H9 (cell line): ENCODE measurements at regions not wholly inside any gene's neighbourhood (a gene's known extent, or its start where the extent isn't known, plus 50 kb on each side); places are given as distances from the start of the nearest gene placed in this dataset.

Experiments
- DNase-seq: peaks from one replicate; pipeline ENCODE4 v3.0.0-alpha.2; 2017
- H2AFZ ChIP-seq: one replicate; pipeline ENCODE4 v1.6.1; 2013; ENCODE audit warnings: mild to moderate bottlenecking, low read length, control low read depth, moderate library complexity
- H2AK5ac ChIP-seq: 2 replicates; pipeline ENCODE4 v1.6.1; 2013; ENCODE audit warnings: low read length, control low read depth, mixed read lengths; ENCODE audit not compliant: insufficient read length
- H2BK120ac ChIP-seq: one replicate; pipeline ENCODE4 v1.6.1; 2013; ENCODE audit warnings: low read depth, mild to moderate bottlenecking, low read length, control low read depth, inconsistent platforms; ENCODE audit not compliant: poor library complexity, severe bottlenecking
- H2BK12ac ChIP-seq: 2 replicates; pipeline ENCODE4 v1.6.1; 2013; ENCODE audit warnings: low read length, control low read depth, mixed read lengths, low read depth; ENCODE audit not compliant: insufficient read length
- H2BK15ac ChIP-seq: 2 replicates; pipeline ENCODE4 v1.6.1; 2013; ENCODE audit warnings: low read depth, low read length, control low read depth
- H2BK20ac ChIP-seq: one replicate; pipeline ENCODE4 v1.6.1; 2013; ENCODE audit warnings: low read depth, mild to moderate bottlenecking, low read length, control low read depth, inconsistent platforms; ENCODE audit not compliant: poor library complexity, severe bottlenecking
- H2BK5ac ChIP-seq: 2 replicates; pipeline ENCODE4 v1.6.1; 2013; ENCODE audit warnings: low read length, control low read depth, mixed read lengths; ENCODE audit not compliant: insufficient read length
- H3K14ac ChIP-seq: 2 replicates; pipeline ENCODE4 v1.6.1; 2013; ENCODE audit warnings: low read length, control low read depth; ENCODE audit not compliant: insufficient read depth
- H3K18ac ChIP-seq: 2 replicates; pipeline ENCODE4 v1.6.1; 2013; ENCODE audit warnings: low read depth, mild to moderate bottlenecking, mixed read lengths, low read length, control low read depth; ENCODE audit not compliant: insufficient read length
- H3K23ac ChIP-seq: 2 replicates; pipeline ENCODE4 v1.6.1; 2013; ENCODE audit warnings: low read length, control low read depth, mixed read lengths, low read depth; ENCODE audit not compliant: insufficient read length
- H3K23me2 ChIP-seq: 2 replicates; pipeline ENCODE4 v1.6.1; 2013; ENCODE audit warnings: low read depth, mild to moderate bottlenecking, mixed read lengths, low read length, control low read depth; ENCODE audit not compliant: insufficient read length, poor library complexity, severe bottlenecking
- H3K27ac ChIP-seq: 2 replicates; pipeline ENCODE4 v1.5.1; 2013; ENCODE audit warnings: low read length, control low read depth, mixed read lengths, low read depth; ENCODE audit not compliant: insufficient read length
- H3K27me3 ChIP-seq: 2 replicates; pipeline ENCODE4 v1.6.1; 2013; ENCODE audit warnings: low read length, control low read depth, inconsistent platforms; ENCODE audit not compliant: insufficient read depth
- H3K4ac ChIP-seq: 2 replicates; pipeline ENCODE4 v1.6.1; 2013; ENCODE audit warnings: low read depth, mild to moderate bottlenecking, control low read depth, inconsistent platforms, low read length, moderate library complexity
- H3K4me1 ChIP-seq: 2 replicates; pipeline ENCODE4 v1.6.1; 2013; ENCODE audit warnings: low read length, control low read depth, inconsistent platforms; ENCODE audit not compliant: insufficient read depth
- H3K4me2 ChIP-seq: 2 replicates; pipeline ENCODE4 v1.6.1; 2013; ENCODE audit warnings: low read length, control low read depth, mixed read lengths; ENCODE audit not compliant: insufficient read length, insufficient read depth
- H3K56ac ChIP-seq: 2 replicates; pipeline ENCODE4 v1.6.1; 2013; ENCODE audit warnings: low read depth, mild to moderate bottlenecking, mixed read lengths, low read length, control low read depth; ENCODE audit not compliant: insufficient read length
- H3K79me1 ChIP-seq: 2 replicates; pipeline ENCODE4 v1.6.1; 2013; ENCODE audit warnings: low read depth, mild to moderate bottlenecking, moderate library complexity, low read length, control low read depth, inconsistent platforms; ENCODE audit not compliant: insufficient read depth, poor library complexity, severe bottlenecking
- H3K79me2 ChIP-seq: 2 replicates; pipeline ENCODE4 v1.6.1; 2013; ENCODE audit warnings: low read length, control low read depth, inconsistent platforms; ENCODE audit not compliant: insufficient read depth
- H3K9ac ChIP-seq: 2 replicates; pipeline ENCODE4 v1.6.1; 2013; ENCODE audit warnings: low read length, control low read depth, mixed read lengths; ENCODE audit not compliant: insufficient read length; ENCODE audit errors: extremely low read depth
- H3K9me3 ChIP-seq: one replicate; pipeline ENCODE4 v1.6.1; 2013; ENCODE audit warnings: low read depth, low read length, inconsistent platforms; ENCODE audit not compliant: control insufficient read depth
- H3T11ph ChIP-seq: one replicate; pipeline ENCODE4 v1.6.1; 2013; ENCODE audit warnings: mild to moderate bottlenecking, low read length, control low read depth, inconsistent platforms
- H4K20me1 ChIP-seq: one replicate; pipeline ENCODE4 v1.6.1; 2013; ENCODE audit not compliant: control insufficient read depth, insufficient read length, insufficient read depth
- H4K5ac ChIP-seq: 2 replicates; pipeline ENCODE4 v1.6.1; 2013; ENCODE audit warnings: low read depth, mild to moderate bottlenecking, mixed read lengths, low read length, control low read depth; ENCODE audit not compliant: insufficient read length
- H4K8ac ChIP-seq: replicated peaks from 2 replicates; pipeline ENCODE4 v1.6.1; 2013; ENCODE audit warnings: low read length, control low read depth, mixed read lengths, low read depth; ENCODE audit not compliant: insufficient read length
- H4K91ac ChIP-seq: 2 replicates; pipeline ENCODE4 v1.6.1; 2013; ENCODE audit warnings: low read depth, mild to moderate bottlenecking, moderate library complexity, mixed read lengths, low read length, control low read depth; ENCODE audit not compliant: insufficient read length
- H3K27ac Mint-ChIP-seq, 3 experiments: 2 replicates in 2 of 3; 3 replicates in 1 of 3; pipeline ENCODE4 v1.8.0; 2020 to 2021; ENCODE audit warnings: mixed read lengths in 3 of 3, mild to moderate bottlenecking in 1 of 3, moderate library complexity in 1 of 3
- H3K27me3 Mint-ChIP-seq: 2 replicates; pipeline ENCODE4 v1.8.0; 2021; ENCODE audit warnings: low read depth, mild to moderate bottlenecking, moderate library complexity, mixed read lengths
- H3K36me3 Mint-ChIP-seq, 3 experiments: 2 replicates in 2 of 3; 3 replicates in 1 of 3; pipeline ENCODE4 v1.8.0; 2020 to 2021; ENCODE audit warnings: low read depth in 3 of 3, mixed read lengths in 3 of 3; ENCODE audit not compliant: insufficient read depth in 1 of 3
- H3K4me1 Mint-ChIP-seq, 2 experiments: 2 replicates each; pipeline ENCODE4 v1.8.0; 2020; ENCODE audit warnings: mixed read lengths in 2 of 2
- H3K4me3 Mint-ChIP-seq, 2 experiments: 2 replicates in 1 of 2; 3 replicates in 1 of 2; pipeline ENCODE4 v1.8.0; 2020 to 2021; ENCODE audit warnings: mild to moderate bottlenecking in 2 of 2, mixed read lengths in 2 of 2, moderate library complexity in 1 of 2
- H3K9me3 Mint-ChIP-seq, 2 experiments: 2 replicates in 1 of 2; 3 replicates in 1 of 2; pipeline ENCODE4 v1.8.0; 2020; ENCODE audit warnings: mild to moderate bottlenecking in 2 of 2, mixed read lengths in 2 of 2, moderate library complexity in 1 of 2
- CTCF ChIP-seq: fragments of 200-600 bp; sonication (generic); conservative IDR thresholded peaks from 3 replicates; pipeline ENCODE4 v1.8.0; 2021; ENCODE audit warnings: antibody characterized with exemption, mild to moderate bottlenecking
- WGBS: extraction: QIAGEN DNeasy Blood & Tissue Kit; methylation state at CpG from one replicate; pipeline ENCODE4 v1.1.7; 2013; ENCODE audit warnings: missing lambda C conversion rate, low lambda C conversion rate, mixed read lengths; ENCODE audit not compliant: insufficient read length; ENCODE audit errors: extremely low coverage; 5-methylcytosine and 5-hydroxymethylcytosine counted together

DNA sequence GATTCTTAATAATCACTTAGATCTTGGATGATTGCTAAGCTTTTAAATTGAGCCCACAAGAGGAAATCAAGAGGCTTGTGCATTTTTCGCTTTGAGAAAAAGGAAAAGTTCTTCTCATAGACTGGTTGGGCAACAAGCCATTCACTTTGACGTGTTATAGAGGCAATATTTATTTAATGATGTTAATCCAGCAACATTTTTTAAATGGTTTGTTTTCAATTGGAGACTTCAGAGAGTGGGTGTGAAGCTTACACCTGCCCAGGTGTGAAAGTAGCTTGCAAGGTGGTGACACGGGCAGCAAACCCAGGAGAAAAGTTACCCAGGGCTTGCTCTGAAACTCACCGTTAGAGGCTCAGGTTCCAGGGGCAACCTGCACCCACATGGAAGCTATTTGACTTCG is 858.9 kb downstream of the GALR1 start:
- DNase-seq, result no peak
- Histone ChIP-seq H3K9me3 (no peaks in the 10 kb centered on the region), H2AFZ (no peak overlapping the region), H3K14ac (no peak overlapping the region), H3K4me1 (no peaks in the 10 kb centered on the region), H2BK12ac (no peak overlapping the region), H3K18ac (no peak overlapping the region), H2AK5ac (no peak overlapping the region), H3K27ac (no peak overlapping the region), H3K56ac (no peak overlapping the region), H2BK15ac (no peak overlapping the region), H2BK20ac (no peak overlapping the region), H4K20me1 (no peaks in the 10 kb centered on the region), H3K79me2 (no peaks in the 10 kb centered on the region), H3K23me2 (no peaks in the 10 kb centered on the region), H3K79me1 (no peaks in the 10 kb centered on the region), H2BK5ac (no peak overlapping the region), H3K4me2 (no peak overlapping the region), H4K91ac (no peak overlapping the region), H3T11ph (no peak overlapping the region), H3K9ac (no peak overlapping the region), H2BK120ac (no peak overlapping the region), H4K5ac (no peak overlapping the region), H3K23ac (no peak overlapping the region), H3K27me3 (no peaks in the 10 kb centered on the region), H4K8ac (no peak overlapping the region), H3K4ac (no peak overlapping the region)
- WGBS, result no CpG with 5 or more reads among the region's 5 CpGs
- no peak overlapping the region for H3K27ac Mint-ChIP-seq
- H3K36me3 Mint-ChIP-seq, result peaks cover 0 to 4% (median 0%) of the 10 kb centered on the region in 3 experiments; a peak in 4 of 7 replicates
- H3K9me3 Mint-ChIP-seq, result peaks cover 3 to 7% of the 10 kb centered on the region in 2 experiments; a peak in 4 of 5 replicates
- no peak for TF ChIP-seq CTCF
- no peaks in the 10 kb centered on the region for H3K27me3 Mint-ChIP-seq
- H3K4me3 Mint-ChIP-seq, result no peak overlapping the region
- peaks cover 0 to 3% of the 10 kb centered on the region in 2 experiments; a peak in 1 of 4 replicates for H3K4me1 Mint-ChIP-seq
